ENCODE measurements at regions not wholly inside any gene's neighbourhood (a gene's known extent, or its start where the extent isn't known, plus 50 kb on each side); places are given as distances from the start of the nearest gene placed in this dataset.
"Not testable (repeated sequence)": the region's sequence is repeated elsewhere in the genome, so short reads cannot be mapped to it uniquely, and the experiment has no call there.

GRCh38 chr21:22345624-22346023, 1347.4 kb downstream of the NCAM2 start:
- ChIA-PET POLR2A (no interaction called here), CTCF (interaction anchor here (0.9 kb wide), 1 partner anchor 11 kb away, joined by 3 read pairs; no protein-coding TSS in a partner anchor)
- no peak for DNase-seq (ENCODE audit: extremely low spot score)
- TF ChIP-seq CTCF (IDR thresholded peaks at IDR 0.05; ENCODE audit: control extremely low read depth, extremely low read depth, low read depth, missing control alignments): no peak

- ChIA-PET CTCF (interaction anchor here (0.9 kb wide), 1 partner anchor 12 kb away, joined by 3 read pairs; no protein-coding TSS in a partner anchor), POLR2A (no interaction called here)
- no peak for DNase-seq (ENCODE audit: extremely low spot score)
- TF ChIP-seq CTCF (IDR thresholded peaks at IDR 0.05; ENCODE audit: control extremely low read depth, extremely low read depth, low read depth, missing control alignments): no peak
Observed at GRCh38 chr21:22346576-22346975, 1348.4 kb downstream of the NCAM2 start.

GRCh38 chr21:22351076-22351475, 1352.9 kb downstream of the NCAM2 start:
- no peak for DNase-seq (ENCODE audit: extremely low spot score)
- POLR2A ChIA-PET: no interaction called here
- no peak for TF ChIP-seq CTCF (IDR thresholded peaks at IDR 0.05; ENCODE audit: control extremely low read depth, extremely low read depth, low read depth, missing control alignments)
- CTCF ChIA-PET: no interaction called here

- ChIA-PET CTCF (no interaction called here), POLR2A (no interaction called here)
- TF ChIP-seq CTCF (IDR thresholded peaks at IDR 0.05; ENCODE audit: control extremely low read depth, extremely low read depth, low read depth, missing control alignments): no peak
- no peak for DNase-seq (ENCODE audit: extremely low spot score)
Observed at GRCh38 chr21:22352088-22352487, 1353.9 kb downstream of the NCAM2 start.

GRCh38 chr21:22355949-22356348, 1357.7 kb downstream of the NCAM2 start:
- TF ChIP-seq CTCF (IDR thresholded peaks at IDR 0.05; ENCODE audit: control extremely low read depth, extremely low read depth, low read depth, missing control alignments): no peak
- DNase-seq (ENCODE audit: extremely low spot score): no peak
- ChIA-PET CTCF (no interaction called here), POLR2A (no interaction called here)

- POLR2A ChIA-PET: no interaction called here
- CTCF ChIA-PET: no interaction called here
- DNase-seq (ENCODE audit: extremely low spot score): no peak
- no peak for TF ChIP-seq CTCF (IDR thresholded peaks at IDR 0.05; ENCODE audit: control extremely low read depth, extremely low read depth, low read depth, missing control alignments)
Observed at GRCh38 chr21:22356663-22357062, 1358.5 kb downstream of the NCAM2 start.

GRCh38 chr21:22359599-22359998, 1361.4 kb downstream of the NCAM2 start:
- CTCF ChIA-PET: interaction anchor here (1.2 kb wide), 1 partner anchor 18 kb away, joined by 3 read pairs; no protein-coding TSS in a partner anchor
- DNase-seq (ENCODE audit: extremely low spot score); POLR2A ChIA-PET: not testable (repeated sequence)
